Hematopoietic multipotent progenitor cell treated with erythropoietin and hydrocortisone succinate and interleukin-3 and kit ligand, for 17 days (in vitro differentiated cells): ENCODE measurements at regions not wholly inside any gene's neighbourhood (a gene's known extent, or its start where the extent isn't known, plus 50 kb on each side); places are given as distances from the start of the nearest gene placed in this dataset.

ENCODE experiments used
- DNase-seq: peaks from one replicate; pipeline ENCODE4 v3.0.0-alpha.2; 2015; ENCODE audit warnings: low spot score

DNA sequence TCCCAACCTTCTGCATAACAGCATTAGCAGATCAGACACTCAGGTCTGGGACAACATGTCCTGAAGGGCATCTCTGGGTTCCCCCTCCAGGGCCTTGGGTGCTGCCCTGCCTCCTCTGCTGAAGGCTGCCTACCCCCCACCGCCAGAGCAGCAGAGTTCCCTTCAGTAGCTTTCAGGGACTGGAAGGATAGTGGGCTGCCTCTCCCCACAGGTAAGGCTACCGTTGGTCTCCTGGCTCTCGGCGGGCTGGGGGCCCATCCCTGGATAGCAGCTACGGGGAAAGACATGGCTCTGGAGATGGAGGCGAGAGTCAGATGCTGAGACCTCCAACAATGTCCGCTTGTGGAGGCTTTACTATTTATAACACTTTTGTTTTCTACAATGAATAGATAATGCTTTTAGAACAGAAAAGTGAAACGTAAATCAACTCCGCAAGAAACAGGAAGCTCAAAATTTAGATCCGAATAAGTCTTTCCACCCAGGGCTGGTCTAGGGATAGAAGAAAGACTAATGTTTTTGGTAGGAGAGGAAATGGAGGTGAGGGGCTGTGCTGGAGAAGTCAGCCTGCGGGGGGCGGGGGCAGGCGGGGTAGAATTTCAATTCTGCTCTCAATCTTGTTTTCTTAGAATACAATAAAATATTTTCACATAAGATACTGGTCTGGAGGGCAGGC lies 58.4 kb downstream of the ARL4C start:
- DNase-seq, result no peak

- no peak for DNase-seq
Measured at GRCh38 chr2:234437642-234438304, 59.1 kb downstream of the ARL4C start.

DNA sequence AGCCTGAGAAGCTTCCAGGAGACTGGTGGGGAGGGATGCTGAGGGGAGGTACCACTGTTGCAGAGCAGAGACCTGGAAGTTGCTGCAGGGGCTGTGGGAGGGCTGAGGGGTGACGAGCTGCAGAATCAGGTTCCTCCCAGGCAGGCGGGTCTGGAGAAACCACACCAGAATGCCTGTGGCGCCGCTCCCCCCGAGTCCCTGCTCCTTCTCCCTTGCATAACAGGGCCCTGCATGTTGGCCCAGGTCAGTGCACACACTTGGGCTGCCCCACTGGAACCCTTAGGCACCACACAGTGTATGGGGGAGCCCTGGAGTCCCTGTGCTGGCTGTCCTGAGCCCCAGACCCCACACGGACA lies 60.4 kb downstream of the ARL4C start:
- no peak for DNase-seq

GRCh38 chr2:234435836-234436481 lies 60.9 kb downstream of the ARL4C start:
- DNase-seq, result no peak

- no peak for DNase-seq
Measured at GRCh38 chr2:234433201-234433600, 63.7 kb downstream of the ARL4C start.

DNA sequence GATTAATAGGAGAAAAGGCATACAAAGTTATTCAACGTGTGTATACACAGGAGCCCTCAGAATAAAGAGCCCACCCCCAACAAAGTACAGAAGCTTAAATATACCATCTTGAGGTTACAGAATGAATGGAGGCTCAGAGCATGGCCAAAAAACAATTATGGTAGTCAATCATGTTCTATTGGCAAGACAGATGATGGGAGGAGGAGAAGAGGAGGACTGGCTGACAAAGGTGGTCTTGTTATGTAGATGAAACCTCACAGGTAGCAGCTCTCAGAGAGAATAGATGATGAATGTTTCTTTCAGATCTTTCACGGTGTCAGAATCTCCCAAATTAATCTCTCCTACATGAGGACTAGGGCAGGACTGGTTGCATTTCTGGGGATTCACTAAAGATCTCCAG lies 66.0 kb downstream of the ARL4C start:
- no peak for DNase-seq

DNA sequence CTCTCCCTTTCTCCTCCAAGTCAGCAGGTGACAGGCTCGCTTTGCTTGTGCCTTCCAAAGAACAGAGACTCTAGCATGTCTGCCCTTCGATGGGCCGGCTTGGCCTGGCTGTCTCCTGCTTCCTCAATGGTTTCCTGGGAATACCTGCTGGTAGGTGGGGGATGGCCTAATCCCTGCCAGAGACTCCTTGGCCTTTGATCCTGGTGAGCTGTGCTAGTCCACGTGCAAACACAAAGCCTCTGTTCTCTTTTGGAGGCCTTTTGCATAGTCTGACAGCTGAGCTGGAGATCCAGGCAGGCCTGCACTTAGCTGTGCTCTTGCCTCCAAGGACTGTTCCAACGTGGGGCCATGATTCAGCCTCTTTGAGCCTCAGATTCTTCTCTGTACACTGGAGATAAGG lies 67.6 kb downstream of the ARL4C start:
- no peak for DNase-seq

- no peak for DNase-seq
Measured at GRCh38 chr2:234427081-234428061, 69.5 kb downstream of the ARL4C start.

DNA sequence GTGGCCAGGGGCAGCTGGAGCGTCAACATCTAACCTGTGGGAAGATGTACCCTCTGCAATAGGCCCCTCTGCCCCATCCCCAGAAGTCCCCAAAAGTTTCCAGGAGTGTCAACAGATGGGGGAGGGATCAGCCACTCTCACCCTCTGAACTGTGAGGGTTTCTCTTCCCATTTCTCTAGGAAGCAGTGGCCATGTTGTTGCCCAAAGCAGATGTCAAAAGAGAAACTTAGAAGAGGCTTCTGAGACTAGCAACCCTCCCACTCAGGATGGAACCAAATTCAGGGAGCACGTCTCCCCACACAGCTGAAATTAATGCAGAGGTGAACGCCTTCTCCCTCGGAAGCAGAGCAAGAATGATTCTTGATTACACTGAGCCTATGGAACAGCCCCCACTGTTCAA lies 70.3 kb downstream of the ARL4C start:
- DNase-seq, result no peak

DNA sequence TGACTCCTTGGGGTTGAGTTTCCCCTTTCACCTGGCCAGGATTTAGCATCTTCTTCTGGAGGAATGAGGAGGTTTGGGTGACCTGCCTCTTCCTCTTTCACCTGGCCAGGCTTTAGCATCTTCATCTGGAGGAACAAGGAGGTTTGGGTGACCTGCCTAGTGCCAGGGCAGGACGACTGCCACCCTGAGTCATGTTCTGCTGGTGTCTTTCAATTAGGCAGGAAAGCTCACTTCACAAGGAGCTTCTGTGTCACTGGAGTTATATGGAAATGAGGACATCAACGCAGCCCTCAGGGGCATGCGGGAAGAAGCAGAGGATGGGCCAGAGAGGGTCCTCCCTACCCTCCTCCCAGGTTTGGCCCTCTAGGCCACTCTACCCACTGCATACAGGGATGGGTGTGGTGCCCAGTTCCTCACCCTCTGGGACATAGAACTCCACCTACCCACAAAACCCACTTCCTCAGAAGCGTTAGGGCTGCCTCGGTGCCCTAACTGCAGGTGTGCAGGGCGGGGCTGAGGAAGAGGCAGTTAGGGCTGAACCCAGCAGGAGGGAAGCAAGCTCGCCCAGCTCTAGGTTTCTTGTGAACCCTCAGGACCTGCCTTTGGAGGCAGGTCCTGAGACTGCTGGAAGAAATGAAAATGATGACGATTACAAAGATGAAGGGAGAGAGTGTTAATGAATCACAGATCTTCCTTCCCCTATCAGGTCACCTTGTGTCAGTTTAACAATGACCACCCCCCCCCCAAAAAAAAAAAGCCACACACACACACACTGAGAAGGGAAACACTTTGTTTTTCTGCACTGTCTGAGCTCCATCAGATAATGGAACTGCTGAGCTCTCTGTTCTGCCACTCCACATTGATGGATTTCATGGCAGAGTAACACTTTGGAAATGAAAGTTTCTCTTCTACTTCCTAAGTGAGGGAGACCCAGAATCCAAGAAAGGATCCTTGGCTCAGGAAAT lies 71.0 kb downstream of the ARL4C start:
- DNase-seq, result no peak

GRCh38 chr2:234423884-234424283 lies 73.0 kb downstream of the ARL4C start:
- DNase-seq, result no peak

GRCh38 chr2:234422981-234423431 lies 73.9 kb downstream of the ARL4C start:
- DNase-seq, result no peak

DNA sequence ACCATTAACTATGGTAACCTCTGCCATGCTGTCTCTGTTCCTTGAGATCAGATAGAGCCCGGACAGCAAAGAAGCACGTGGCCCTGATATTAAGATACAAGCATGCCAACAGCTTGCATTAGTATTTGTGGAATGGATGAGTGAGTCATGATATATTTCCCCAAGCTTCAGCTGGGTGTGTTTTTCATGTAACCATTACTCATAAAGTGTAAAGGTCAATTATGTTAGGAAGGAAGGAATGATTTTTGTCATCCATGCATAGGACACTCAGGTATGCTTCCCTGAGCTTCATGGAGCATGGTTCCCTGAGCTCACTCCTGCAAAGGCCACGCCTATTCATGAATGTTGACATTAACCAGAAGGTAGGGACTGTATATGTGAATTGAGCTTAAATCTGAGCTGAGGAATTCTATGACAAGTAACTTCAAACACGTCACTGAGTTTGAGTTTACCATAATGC lies 74.6 kb downstream of the ARL4C start:
- no peak for DNase-seq

DNA sequence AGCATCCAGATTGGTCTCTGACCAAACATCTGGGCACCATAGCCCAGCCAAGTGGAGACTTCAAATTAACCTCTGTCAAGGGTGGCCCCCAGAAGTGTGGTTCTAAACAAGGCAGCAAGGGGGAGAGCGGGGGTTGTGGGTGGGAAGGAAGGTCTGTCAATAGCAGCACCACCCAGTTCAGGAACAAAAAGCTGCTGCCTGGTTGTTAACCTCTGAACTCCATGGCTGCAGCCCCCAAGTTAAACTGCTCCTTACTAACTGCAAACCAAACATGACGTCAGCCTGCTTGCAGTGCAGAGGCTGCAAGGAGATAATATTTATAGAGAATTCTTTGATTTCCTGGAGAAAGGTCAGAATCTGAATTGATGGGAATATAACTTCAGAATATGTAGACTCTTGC lies 76.5 kb downstream of the ARL4C start:
- no peak for DNase-seq

DNA sequence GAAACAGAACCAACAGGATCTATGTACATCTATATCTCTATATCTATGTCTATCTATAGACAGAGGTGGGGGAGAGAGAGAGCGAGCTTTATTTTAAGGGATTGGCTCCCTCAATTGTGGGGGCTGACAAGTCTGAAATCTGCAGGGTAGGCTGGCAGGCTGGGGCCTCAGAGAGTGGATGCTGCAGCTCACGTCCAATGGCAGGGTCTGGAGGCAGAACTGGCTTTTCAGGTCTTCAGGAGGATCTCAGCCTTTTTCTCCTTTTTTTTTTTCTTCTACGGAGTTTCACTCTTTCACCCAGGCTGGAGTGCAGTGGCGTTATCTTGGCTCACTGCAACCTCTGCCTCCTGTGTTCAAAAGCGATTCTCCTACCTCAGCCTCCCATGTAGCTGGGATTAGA lies 77.2 kb downstream of the ARL4C start:
- no peak for DNase-seq

GRCh38 chr2:234415706-234416105 lies 81.2 kb downstream of the ARL4C start:
- DNase-seq, result no peak

DNA sequence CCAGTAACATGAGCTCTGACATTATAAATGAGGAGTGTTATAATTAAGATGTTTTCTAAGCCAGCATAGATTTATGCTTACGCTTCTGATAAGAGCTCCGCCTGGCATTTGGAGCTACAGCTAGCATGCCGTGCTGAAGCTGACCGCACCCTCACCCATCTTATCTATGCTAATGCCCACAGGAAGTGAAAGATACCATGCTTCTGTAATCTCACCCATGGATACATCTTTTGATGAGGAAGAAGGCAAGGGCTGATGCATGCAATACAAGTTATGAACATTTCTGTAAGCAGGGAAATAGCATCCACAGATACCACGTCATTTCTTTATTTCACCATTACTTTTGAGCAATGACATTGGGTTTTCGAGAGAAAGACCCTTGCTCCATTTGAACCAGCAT lies 82.3 kb downstream of the ARL4C start:
- no peak for DNase-seq

- DNase-seq, result no peak
Measured at GRCh38 chr2:234412726-234413125, 84.2 kb downstream of the ARL4C start.

DNA sequence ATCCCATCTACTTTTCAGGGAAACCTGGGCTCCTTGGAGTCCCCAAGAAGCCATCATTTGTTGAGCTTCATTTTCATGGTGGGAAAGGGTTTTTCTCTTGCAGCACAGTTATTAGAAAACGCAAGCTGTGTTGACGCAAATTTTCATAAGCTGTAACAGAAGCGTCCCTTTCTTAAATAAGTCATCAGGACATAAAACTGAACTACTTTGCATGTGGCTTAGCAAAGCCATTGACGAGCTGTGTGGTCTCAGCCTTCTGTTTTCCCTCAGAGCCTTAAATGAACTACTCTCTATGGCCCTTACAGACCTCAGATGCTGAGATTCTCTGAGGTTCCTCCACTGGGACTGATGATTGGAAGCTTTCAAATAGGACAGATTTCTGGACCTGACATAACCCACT lies 85.1 kb downstream of the ARL4C start:
- DNase-seq, result no peak

DNA sequence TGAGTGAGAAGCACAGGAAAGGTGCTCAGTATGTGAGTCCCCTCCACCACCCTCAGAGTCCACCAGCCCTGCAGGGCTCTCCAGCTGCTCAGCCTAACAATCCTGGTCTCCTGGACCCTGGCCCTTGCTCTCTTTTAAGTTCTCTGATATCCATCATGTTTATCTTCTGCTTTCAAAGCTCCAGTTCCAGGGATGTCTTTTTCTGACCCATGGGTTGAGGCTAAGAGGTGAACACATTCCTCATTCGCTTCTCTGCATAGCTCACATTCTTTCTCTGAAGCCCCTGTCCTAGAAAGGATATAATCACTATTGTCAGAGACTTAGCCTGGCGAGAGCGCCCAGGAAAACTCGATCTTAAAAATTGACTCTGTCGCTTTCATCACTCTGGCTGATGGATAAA lies 86.4 kb downstream of the ARL4C start:
- no peak for DNase-seq

DNA sequence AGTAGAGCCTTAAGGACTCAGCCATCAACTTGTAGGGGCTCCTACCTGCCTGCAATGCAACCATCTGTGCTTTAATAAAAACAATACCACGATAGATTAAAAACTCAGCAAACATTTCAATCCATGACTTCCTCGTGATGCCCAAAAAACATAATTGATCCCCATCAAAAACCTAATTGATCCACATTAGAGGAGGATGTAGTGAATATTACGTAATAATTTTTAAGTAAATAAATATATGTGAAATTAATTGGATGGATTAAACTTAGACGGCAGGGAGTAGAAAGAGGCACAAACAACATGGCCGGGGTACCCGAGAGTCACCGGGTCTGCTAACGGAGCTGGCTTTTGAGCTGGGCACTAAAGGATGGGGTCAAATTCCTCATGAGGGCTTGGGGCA lies 87.3 kb downstream of the ARL4C start:
- no peak for DNase-seq
